Islet of Langerhans (tissue), 1 donor: ENCODE measurements at regions not wholly inside any gene's neighbourhood (a gene's known extent, or its start where the extent isn't known, plus 50 kb on each side); places are given as distances from the start of the nearest gene placed in this dataset.

Source experiments
- FAIRE-seq: peaks from one replicate; lab custom pipeline; 2011; peaks lifted over from hg19 to GRCh38; lab: Jason Lieb, UNC

- no peak for FAIRE-seq
Observed at GRCh38 chr2:196224756-196225155, 53.4 kb upstream of the STK17B start.

- no peak for FAIRE-seq
Observed at GRCh38 chr2:196225213-196225612, 53.8 kb upstream of the STK17B start.

- no peak for FAIRE-seq
Observed at GRCh38 chr2:196226058-196226706, 54.8 kb upstream of the STK17B start.

GRCh38 chr2:196226707-196227065 lies 55.3 kb upstream of the STK17B start:
- peak; percentile 53 for FAIRE-seq

GRCh38 chr2:196229013-196229412 lies 57.6 kb upstream of the STK17B start:
- FAIRE-seq: no peak

GRCh38 chr2:196230061-196230854 lies 58.9 kb upstream of the STK17B start:
- no peak for FAIRE-seq

GRCh38 chr2:196233021-196233804 lies 61.8 kb upstream of the STK17B start:
- no peak for FAIRE-seq

GRCh38 chr2:196233805-196234475 lies 62.6 kb upstream of the STK17B start:
- FAIRE-seq: no peak

GRCh38 chr2:196234672-196235071 lies 63.3 kb upstream of the STK17B start:
- FAIRE-seq: no peak

GRCh38 chr2:196238836-196239380 lies 67.5 kb upstream of the STK17B start:
- FAIRE-seq: no peak

GRCh38 chr2:196239622-196240587 lies 68.5 kb upstream of the STK17B start:
- no peak for FAIRE-seq

GRCh38 chr2:196241175-196241574 lies 69.8 kb upstream of the STK17B start:
- no peak for FAIRE-seq

GRCh38 chr2:196242131-196242620 lies 70.8 kb upstream of the STK17B start:
- no peak for FAIRE-seq

- no peak for FAIRE-seq
Observed at GRCh38 chr2:196244516-196244915, 73.1 kb upstream of the STK17B start.

- FAIRE-seq: no peak
Observed at GRCh38 chr2:196244966-196245365, 73.6 kb upstream of the STK17B start.

- no peak for FAIRE-seq
Observed at GRCh38 chr2:196245378-196246140, 74.2 kb upstream of the STK17B start.

- no peak for FAIRE-seq
Observed at GRCh38 chr2:196247114-196247975, 76.0 kb upstream of the STK17B start.

GRCh38 chr2:196247976-196248280 lies 76.5 kb upstream of the STK17B start:
- no peak for FAIRE-seq

GRCh38 chr2:196248467-196249094 lies 77.2 kb upstream of the STK17B start:
- FAIRE-seq: no peak
